ENCODE measurements at regions not wholly inside any gene's neighbourhood (a gene's known extent, or its start where the extent isn't known, plus 50 kb on each side); places are given as distances from the start of the nearest gene placed in this dataset.

GRCh38 chr12:59873136-59873535 is 277.3 kb downstream of the SLC16A7 start:
- TF ChIP-seq CTCF (IDR thresholded peaks at IDR 0.05; ENCODE audit: insufficient read depth, low read length) (no peak), POLR2AphosphoS5 (IDR thresholded peaks at IDR 0.05; ENCODE audit: low read depth) (no peak), GABPA (IDR thresholded peaks at IDR 0.05; ENCODE audit: low read depth) (no peak), REST (IDR thresholded peaks at IDR 0.05; ENCODE audit: insufficient replicate concordance, low read depth) (no peak)
